HepG2 (cell line): ENCODE measurements at regions not wholly inside any gene's neighbourhood (a gene's known extent, or its start where the extent isn't known, plus 50 kb on each side); places are given as distances from the start of the nearest gene placed in this dataset.

Source experiments
- ATAC-seq: fragments of 200-7000 bp; cut with Tn5 transposase; 3 replicates; pipeline ENCODE4 v1.9.1; 2020; ENCODE audit warnings: mild to moderate bottlenecking, moderate library complexity
- BruUV-seq: library from RNA; stranded (reverse); fragments of 400-500 nt; replicated peaks from 2 replicates; lab custom pipeline; 2021; lab: Mats Ljungman, UMichigan
- CTCF ChIA-PET: fragments of 300-600 bp; formaldehyde crosslinking; extraction: SDS; loops from one replicate; lab custom pipeline; 2021; ENCODE audit warnings: low total read pairs, inconsistent platforms, low intra/inter-chr PET ratio; lab: Yijun Ruan, JAX
- POLR2A ChIA-PET: fragments of 350-600 bp; sonication (Branson Sonifier 250); formaldehyde crosslinking; loops from one replicate; lab custom pipeline; 2020; ENCODE audit warnings: antibody characterized with exemption, inconsistent platforms; lab: Yijun Ruan, JAX
- DNase-seq: peaks from one replicate; pipeline ENCODE4 v3.0.0-alpha.2; 2015; ENCODE audit warnings: low spot score
- FAIRE-seq: peaks from 3 replicates; lab custom pipeline; 2011; peaks lifted over from hg19 to GRCh38; lab: Jason Lieb, UNC
- H2AFZ ChIP-seq: one replicate; pipeline ENCODE4 v1.6.1; 2011; ENCODE audit warnings: low read length, inconsistent platforms
- H3K27ac ChIP-seq: fragments of 300-600 bp; 3 replicates; pipeline ENCODE4 v1.8.0; 2011; ENCODE audit warnings: mixed run types, mild to moderate bottlenecking, mixed read lengths, low read length, inconsistent platforms; ENCODE audit not compliant: insufficient read depth; ENCODE audit errors: extremely low read length
- H3K27me3 ChIP-seq, 2 experiments: fragments of 200-600 bp in 1 of 2; 2 replicates in 1 of 2; 3 replicates in 1 of 2; pipeline versions ENCODE4 v1.6.0 to v1.8.0; 2011; ENCODE audit warnings: low read length in 2 of 2, mild to moderate bottlenecking in 2 of 2, moderate library complexity in 2 of 2, inconsistent platforms in 1 of 2; ENCODE audit not compliant: insufficient read depth in 2 of 2, control insufficient read depth in 1 of 2
- H3K36me3 ChIP-seq, 2 experiments: fragments of 200-600 bp in 1 of 2; replicated peaks in 1 of 2; 2 replicates in 1 of 2; 3 replicates in 1 of 2; pipeline versions ENCODE4 v1.5.1 to v1.8.0; 2011; ENCODE audit warnings: low read length in 2 of 2, inconsistent platforms in 1 of 2; ENCODE audit not compliant: insufficient read depth in 2 of 2, control insufficient read depth in 1 of 2
- H3K4me1 ChIP-seq: 2 replicates; pipeline ENCODE4 v1.5.1; 2012; ENCODE audit warnings: low read length, inconsistent platforms; ENCODE audit not compliant: insufficient read depth
- H3K4me2 ChIP-seq: 2 replicates; pipeline ENCODE4 v1.6.0; 2011; ENCODE audit warnings: low read depth, low read length, inconsistent platforms
- H3K4me3 ChIP-seq, 3 experiments: fragments of 200-600 bp in 1 of 3; sonication (generic), shearing (Covaris generic) in 1 of 3; replicated peaks in 1 of 3; 2 replicates each; pipeline ENCODE4 v1.5.1; 2011 to 2016; ENCODE audit warnings: low read length in 3 of 3, inconsistent platforms in 2 of 3, low read depth in 2 of 3, mild to moderate bottlenecking in 2 of 3, control low read depth in 1 of 3, mixed read lengths in 1 of 3; ENCODE audit not compliant: insufficient read depth in 1 of 3
- H3K79me2 ChIP-seq: one replicate; pipeline ENCODE4 v1.6.1; 2011; ENCODE audit warnings: low read length, inconsistent platforms; ENCODE audit not compliant: insufficient read depth
- H3K9ac ChIP-seq: 2 replicates; pipeline ENCODE4 v1.6.0; 2011; ENCODE audit warnings: mild to moderate bottlenecking, low read depth, low read length, inconsistent platforms; ENCODE audit not compliant: insufficient read depth
- H3K9me3 ChIP-seq: 2 replicates; pipeline ENCODE4 v1.5.1; 2012; ENCODE audit warnings: mild to moderate bottlenecking, low read length
- H4K20me1 ChIP-seq: 2 replicates; pipeline ENCODE4 v1.6.0; 2011; ENCODE audit warnings: inconsistent platforms, mild to moderate bottlenecking, low read length, moderate library complexity; ENCODE audit not compliant: insufficient read depth
- FIP1L1 ChIP-seq: fragments of 200-400 bp; formaldehyde crosslinking; IDR thresholded peaks from 2 replicates; pipeline ENCODE4 v1.6.1; 2018; ENCODE audit warnings: low read depth, mild to moderate bottlenecking, low read length, moderate library complexity, borderline replicate concordance; ENCODE audit not compliant: insufficient read depth
- FOXC1 ChIP-seq: sonication (generic); formaldehyde crosslinking; IDR thresholded peaks from 2 replicates; pipeline ENCODE4 v1.8.0; 2022; ENCODE audit warnings: mild to moderate bottlenecking, missing genetic modification reagents, borderline replicate concordance
- HMG20A ChIP-seq: IDR thresholded peaks from 2 replicates; pipeline ENCODE4 v1.6.1; 2016; ENCODE audit warnings: borderline replicate concordance
- KDM5B ChIP-seq: sonication (generic); formaldehyde crosslinking; IDR thresholded peaks from 2 replicates; pipeline ENCODE4 v1.4.0; 2020; ENCODE audit warnings: missing genetic modification reagents, mild to moderate bottlenecking, borderline replicate concordance
- PHF21A ChIP-seq: sonication (generic); formaldehyde crosslinking; IDR thresholded peaks from 2 replicates; pipeline ENCODE4 v1.5.0; 2020; ENCODE audit warnings: mild to moderate bottlenecking, missing genetic modification reagents
- SAFB2 ChIP-seq: sonication (generic); formaldehyde crosslinking; IDR thresholded peaks from 2 replicates; pipeline ENCODE4 v1.5.1; 2020; ENCODE audit warnings: missing genetic modification reagents, low read depth, mild to moderate bottlenecking, borderline replicate concordance
- SP2 ChIP-seq: sonication (generic); formaldehyde crosslinking; IDR thresholded peaks from 2 replicates; pipeline ENCODE4 v1.5.1; 2020; ENCODE audit warnings: mild to moderate bottlenecking, missing genetic modification reagents
- TFAP4 ChIP-seq: sonication (generic); IDR thresholded peaks from 2 replicates; pipeline ENCODE4 v1.6.1; 2016; ENCODE audit warnings: low read depth, borderline replicate concordance
- ZNF205 ChIP-seq: IDR thresholded peaks from 2 replicates; pipeline ENCODE4 v1.6.1; 2018; ENCODE audit warnings: missing biosample characterization, missing genetic modification reagents
- ZNF569 ChIP-seq: sonication (generic); formaldehyde crosslinking; IDR thresholded peaks from 2 replicates; pipeline ENCODE4 v1.5.0; 2020; ENCODE audit warnings: mild to moderate bottlenecking, missing genetic modification reagents, moderate library complexity, borderline replicate concordance
- in situ Hi-C: cut with HindIII; loops from 2 replicates; pipeline ENCODE4 v1.10.0; 2017; ENCODE audit warnings: low pct_unique_long_range_greater_than_20kb; ENCODE audit not compliant: extremely low pct_ligation_motif_present
- intact Hi-C: fragments of 100-400 bp; cut with micrococcal nuclease; formaldehyde crosslinking; loops from one replicate; pipeline ENCODE4 v1.10.0; 2022; ENCODE audit not compliant: unreplicated experiment

GRCh38 chr1:83012950-83013349, 986.0 kb downstream of the TTLL7 start:
- intact Hi-C loops = no loop called here
- no TSS peak for BruUV-seq
- no peak for TF ChIP-seq KDM5B (CRISPR knock-in tag)
- no peak for TF ChIP-seq TFAP4
- TF ChIP-seq FOXC1 (CRISPR knock-in tag) = no peak
- no peak for TF ChIP-seq HMG20A (CRISPR knock-in tag)
- no peak for TF ChIP-seq SP2 (CRISPR knock-in tag)
- TF ChIP-seq FIP1L1 = no peak
- no peak for TF ChIP-seq SAFB2 (CRISPR knock-in tag)
- TF ChIP-seq ZNF569 (CRISPR knock-in tag) = no peak
- TF ChIP-seq PHF21A (CRISPR knock-in tag) = no peak
- TF ChIP-seq ZNF205 (CRISPR knock-in tag) = no peak
- TF ChIP-seq, all 625 proteins: peak for 0
- no peak overlapping the region for H3K9ac ChIP-seq
- ATAC-seq (no peak), FAIRE-seq (no peak), DNase-seq (no peak)
- H3K27me3 ChIP-seq = no peaks in the 10 kb centered on the region
- CTCF ChIA-PET = no interaction called here
- no peaks in the 10 kb centered on the region for H3K4me1 ChIP-seq
- H3K36me3 ChIP-seq = no peaks in the 10 kb centered on the region
- POLR2A ChIA-PET = no interaction called here
- H3K27ac ChIP-seq = no peak overlapping the region
- no peaks in the 10 kb centered on the region for H3K79me2 ChIP-seq
- in situ Hi-C loops = no loop called here
- H2AFZ ChIP-seq = no peak overlapping the region
- H4K20me1 ChIP-seq = no peaks in the 10 kb centered on the region
- no peak overlapping the region for H3K4me3 ChIP-seq
- H3K4me2 ChIP-seq = no peak overlapping the region
- peaks cover 71% of the 10 kb centered on the region for H3K9me3 ChIP-seq
